ENCODE measurements at regions not wholly inside any gene's neighbourhood (a gene's known extent, or its start where the extent isn't known, plus 50 kb on each side); places are given as distances from the start of the nearest gene placed in this dataset.
"Not testable (repeated sequence)": the region's sequence is repeated elsewhere in the genome, so short reads cannot be mapped to it uniquely, and the experiment has no call there.

DNA sequence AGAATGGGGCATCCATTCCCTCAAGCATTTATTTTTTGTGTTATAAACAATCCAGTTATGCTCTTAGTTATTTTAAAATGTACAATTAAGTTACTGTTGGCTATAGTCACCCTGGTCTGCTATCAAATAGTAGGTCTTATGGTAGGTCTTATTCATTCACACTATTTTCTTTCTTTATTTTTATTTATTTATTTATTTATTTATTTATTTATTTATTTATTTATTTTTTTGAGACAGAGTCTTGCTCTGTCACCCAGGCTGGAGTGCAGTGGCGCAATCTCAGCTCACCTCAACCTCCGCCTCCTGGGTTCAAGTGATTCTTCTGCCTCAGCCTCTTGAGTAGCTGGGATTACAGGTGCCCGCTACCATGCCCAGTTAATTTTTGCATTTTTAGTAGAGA, 967.4 kb upstream of the AUTS2 start:
- TF ChIP-seq POLR2A (IDR thresholded peaks at IDR 0.05), result not testable (repeated sequence)
- TF ChIP-seq, protein P1, sequence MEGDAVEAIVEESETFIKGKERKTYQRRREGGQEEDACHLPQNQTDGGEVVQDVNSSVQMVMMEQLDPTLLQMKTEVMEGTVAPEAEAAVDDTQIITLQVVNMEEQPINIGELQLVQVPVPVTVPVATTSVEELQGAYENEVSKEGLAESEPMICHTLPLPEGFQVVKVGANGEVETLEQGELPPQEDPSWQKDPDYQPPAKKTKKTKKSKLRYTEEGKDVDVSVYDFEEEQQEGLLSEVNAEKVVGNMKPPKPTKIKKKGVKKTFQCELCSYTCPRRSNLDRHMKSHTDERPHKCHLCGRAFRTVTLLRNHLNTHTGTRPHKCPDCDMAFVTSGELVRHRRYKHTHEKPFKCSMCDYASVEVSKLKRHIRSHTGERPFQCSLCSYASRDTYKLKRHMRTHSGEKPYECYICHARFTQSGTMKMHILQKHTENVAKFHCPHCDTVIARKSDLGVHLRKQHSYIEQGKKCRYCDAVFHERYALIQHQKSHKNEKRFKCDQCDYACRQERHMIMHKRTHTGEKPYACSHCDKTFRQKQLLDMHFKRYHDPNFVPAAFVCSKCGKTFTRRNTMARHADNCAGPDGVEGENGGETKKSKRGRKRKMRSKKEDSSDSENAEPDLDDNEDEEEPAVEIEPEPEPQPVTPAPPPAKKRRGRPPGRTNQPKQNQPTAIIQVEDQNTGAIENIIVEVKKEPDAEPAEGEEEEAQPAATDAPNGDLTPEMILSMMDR (IDR thresholded peaks at IDR 0.05), result not testable (repeated sequence)
